DND-41 (cell line): ENCODE measurements at regions not wholly inside any gene's neighbourhood (a gene's known extent, or its start where the extent isn't known, plus 50 kb on each side); places are given as distances from the start of the nearest gene placed in this dataset.
"Not testable (repeated sequence)": the region's sequence is repeated elsewhere in the genome, so short reads cannot be mapped to it uniquely, and the experiment has no call there.

ENCODE experiments used
- ATAC-seq: fragments of 200-7000 bp; cut with Tn5 transposase; 3 replicates; pipeline ENCODE4 v1.9.1; 2021; ENCODE audit warnings: low read depth; ENCODE audit not compliant: insufficient read depth
- DNase-seq: peaks from one replicate; pipeline ENCODE4 v3.0.0-alpha.2; 2020
- H2AFZ ChIP-seq: 2 replicates; pipeline ENCODE4 v1.6.0; 2012; ENCODE audit warnings: low read depth, low read length
- H3K27ac ChIP-seq: 2 replicates; pipeline ENCODE4 v1.5.1; 2012; ENCODE audit warnings: low read length, inconsistent platforms
- H3K27me3 ChIP-seq: fragments of 200-600 bp; sonication (generic); 2 replicates; pipeline ENCODE4 v1.6.0; 2012; ENCODE audit warnings: low read length, mild to moderate bottlenecking, inconsistent platforms; ENCODE audit not compliant: insufficient read depth, poor library complexity
- H3K36me3 ChIP-seq: 2 replicates; pipeline ENCODE4 v1.5.1; 2012; ENCODE audit warnings: low read length, inconsistent platforms; ENCODE audit not compliant: insufficient read depth
- H3K4me1 ChIP-seq: 2 replicates; pipeline ENCODE4 v1.5.1; 2012; ENCODE audit warnings: mild to moderate bottlenecking, low read length; ENCODE audit not compliant: insufficient read depth
- H3K4me2 ChIP-seq: 2 replicates; pipeline ENCODE4 v1.6.0; 2012; ENCODE audit warnings: mild to moderate bottlenecking, moderate library complexity, low read length, inconsistent platforms; ENCODE audit not compliant: insufficient read depth
- H3K4me3 ChIP-seq, 2 experiments: fragments of 200-600 bp in 1 of 2; shearing (Covaris generic) in 1 of 2; 2 replicates each; pipeline ENCODE4 v1.5.1; 2012 to 2016; ENCODE audit warnings: inconsistent platforms in 2 of 2, low read length in 2 of 2, mild to moderate bottlenecking in 2 of 2, low read depth in 1 of 2, moderate library complexity in 1 of 2
- H3K79me2 ChIP-seq: 2 replicates; pipeline ENCODE4 v1.6.0; 2012; ENCODE audit warnings: low read length, inconsistent platforms; ENCODE audit not compliant: insufficient read depth
- H3K9ac ChIP-seq: 2 replicates; pipeline ENCODE4 v1.6.0; 2012; ENCODE audit warnings: low read depth, mild to moderate bottlenecking, inconsistent platforms, low read length, moderate library complexity
- H3K9me3 ChIP-seq: 2 replicates; pipeline ENCODE4 v1.5.1; 2012; ENCODE audit warnings: low read length, moderate library complexity, mild to moderate bottlenecking, inconsistent platforms; ENCODE audit not compliant: insufficient read depth, severe bottlenecking
- H4K20me1 ChIP-seq: 2 replicates; pipeline ENCODE4 v1.6.0; 2012; ENCODE audit warnings: low read length; ENCODE audit not compliant: insufficient read depth
- EZH2 ChIP-seq: IDR thresholded peaks from 3 replicates; pipeline ENCODE4 v1.6.1; 2012; ENCODE audit warnings: borderline replicate concordance, low read depth, mild to moderate bottlenecking, moderate library complexity, low read length, inconsistent platforms; ENCODE audit not compliant: severe bottlenecking
- TF ChIP-seq, protein P1 (sequence below): IDR thresholded peaks from 2 replicates; pipeline ENCODE4 v1.5.1; 2012; ENCODE audit warnings: borderline replicate concordance, low read length, moderate library complexity, mild to moderate bottlenecking; ENCODE audit not compliant: poor library complexity, severe bottlenecking; ENCODE audit errors: extremely low read depth

GRCh38 chr10:64345856-64346255 is 824.7 kb downstream of the REEP3 start:
- TF ChIP-seq, protein P1, sequence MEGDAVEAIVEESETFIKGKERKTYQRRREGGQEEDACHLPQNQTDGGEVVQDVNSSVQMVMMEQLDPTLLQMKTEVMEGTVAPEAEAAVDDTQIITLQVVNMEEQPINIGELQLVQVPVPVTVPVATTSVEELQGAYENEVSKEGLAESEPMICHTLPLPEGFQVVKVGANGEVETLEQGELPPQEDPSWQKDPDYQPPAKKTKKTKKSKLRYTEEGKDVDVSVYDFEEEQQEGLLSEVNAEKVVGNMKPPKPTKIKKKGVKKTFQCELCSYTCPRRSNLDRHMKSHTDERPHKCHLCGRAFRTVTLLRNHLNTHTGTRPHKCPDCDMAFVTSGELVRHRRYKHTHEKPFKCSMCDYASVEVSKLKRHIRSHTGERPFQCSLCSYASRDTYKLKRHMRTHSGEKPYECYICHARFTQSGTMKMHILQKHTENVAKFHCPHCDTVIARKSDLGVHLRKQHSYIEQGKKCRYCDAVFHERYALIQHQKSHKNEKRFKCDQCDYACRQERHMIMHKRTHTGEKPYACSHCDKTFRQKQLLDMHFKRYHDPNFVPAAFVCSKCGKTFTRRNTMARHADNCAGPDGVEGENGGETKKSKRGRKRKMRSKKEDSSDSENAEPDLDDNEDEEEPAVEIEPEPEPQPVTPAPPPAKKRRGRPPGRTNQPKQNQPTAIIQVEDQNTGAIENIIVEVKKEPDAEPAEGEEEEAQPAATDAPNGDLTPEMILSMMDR, result no peak
- TF ChIP-seq EZH2, result no peak
- no peaks in the 10 kb centered on the region for H4K20me1 ChIP-seq
- no peak overlapping the region for H3K9ac ChIP-seq
- no peaks in the 10 kb centered on the region for H3K27me3 ChIP-seq
- H3K27ac ChIP-seq, result no peak overlapping the region
- H3K4me2 ChIP-seq, result no peak overlapping the region
- H3K9me3 ChIP-seq, result no peaks in the 10 kb centered on the region
- no peak overlapping the region for H2AFZ ChIP-seq
- no peaks in the 10 kb centered on the region for H3K36me3 ChIP-seq
- no peak overlapping the region for H3K4me3 ChIP-seq
- no peaks in the 10 kb centered on the region for H3K4me1 ChIP-seq
- DNase-seq (no peak), ATAC-seq (no peak)
- no peaks in the 10 kb centered on the region for H3K79me2 ChIP-seq

GRCh38 chr10:64346389-64346788 is 825.2 kb downstream of the REEP3 start:
- Histone ChIP-seq H3K4me1 (no peaks in the 10 kb centered on the region), H3K4me2 (no peak overlapping the region), H3K9ac (no peak overlapping the region), H3K27ac (no peak overlapping the region), H3K9me3 (no peaks in the 10 kb centered on the region), H3K27me3 (no peaks in the 10 kb centered on the region), H3K4me3 (no peak overlapping the region), H3K79me2 (no peaks in the 10 kb centered on the region), H4K20me1 (no peaks in the 10 kb centered on the region), H3K36me3 (no peaks in the 10 kb centered on the region), H2AFZ (no peak overlapping the region)
- no peak for TF ChIP-seq EZH2
- TF ChIP-seq, protein P1, result no peak
- ATAC-seq (no peak), DNase-seq (no peak)

DNA sequence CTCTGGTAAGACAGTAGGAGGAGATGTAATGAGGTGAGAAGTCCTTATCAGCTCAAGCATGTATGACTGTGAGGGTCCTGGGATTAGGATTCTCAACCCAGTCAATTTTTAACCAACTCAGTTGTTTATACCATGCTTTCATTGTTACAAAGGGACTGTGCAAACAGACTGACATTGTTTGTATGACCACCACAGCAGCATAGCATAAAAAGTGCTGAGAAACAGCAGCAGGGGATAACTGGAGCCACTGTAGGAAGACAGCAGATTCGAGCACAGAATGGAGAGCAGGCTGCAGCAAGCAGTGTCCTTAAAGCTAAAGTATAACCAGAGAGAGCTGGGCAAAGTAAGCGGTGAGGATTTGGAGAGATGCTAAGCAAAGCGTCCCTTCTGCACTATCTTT is 829.5 kb downstream of the REEP3 start:
- H3K9me3 ChIP-seq, result no peaks in the 10 kb centered on the region
- no peak overlapping the region for H2AFZ ChIP-seq
- H3K4me2 ChIP-seq, result no peak overlapping the region
- no peaks in the 10 kb centered on the region for H3K4me1 ChIP-seq
- no peak for TF ChIP-seq EZH2
- TF ChIP-seq, protein P1, result no peak
- no peaks in the 10 kb centered on the region for H3K27me3 ChIP-seq
- H3K27ac ChIP-seq, result no peak overlapping the region
- H4K20me1 ChIP-seq, result no peaks in the 10 kb centered on the region
- no peaks in the 10 kb centered on the region for H3K79me2 ChIP-seq
- H3K9ac ChIP-seq, result no peak overlapping the region
- no peak for ATAC-seq
- no peak overlapping the region for H3K4me3 ChIP-seq
- H3K36me3 ChIP-seq, result no peaks in the 10 kb centered on the region
- DNase-seq, result no peak

GRCh38 chr10:64358907-64359306 is 837.7 kb downstream of the REEP3 start:
- no peaks in the 10 kb centered on the region for H3K79me2 ChIP-seq
- no peaks in the 10 kb centered on the region for H4K20me1 ChIP-seq
- H3K4me2 ChIP-seq, result no peak overlapping the region
- ATAC-seq (no peak), DNase-seq (no peak)
- TF ChIP-seq, protein P1, result no peak
- no peaks in the 10 kb centered on the region for H3K9me3 ChIP-seq
- no peak overlapping the region for H2AFZ ChIP-seq
- no peak overlapping the region for H3K9ac ChIP-seq
- H3K4me1 ChIP-seq, result no peaks in the 10 kb centered on the region
- H3K36me3 ChIP-seq, result no peaks in the 10 kb centered on the region
- H3K27ac ChIP-seq, result no peak overlapping the region
- H3K4me3 ChIP-seq, result no peak overlapping the region
- H3K27me3 ChIP-seq, result no peaks in the 10 kb centered on the region

DNA sequence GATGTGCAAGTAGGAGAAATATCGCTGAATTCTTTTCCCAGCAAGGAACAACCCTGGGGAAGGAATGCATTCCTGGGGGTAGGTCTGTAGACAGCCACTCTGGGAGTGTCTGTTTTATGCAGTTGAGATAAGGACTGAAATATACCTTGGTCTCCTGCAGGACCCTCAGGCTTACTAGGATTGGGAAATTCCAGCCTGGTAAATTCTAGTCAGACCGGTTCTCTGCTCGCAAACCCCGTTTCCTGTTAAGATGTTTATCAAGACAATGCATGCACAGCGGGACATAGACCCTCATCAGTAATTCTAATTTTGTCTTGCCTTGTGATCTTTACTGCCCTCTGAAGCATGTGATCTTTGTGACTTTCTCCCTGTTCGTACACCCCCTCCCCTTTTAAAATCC is 839.0 kb downstream of the REEP3 start:
- not testable (repeated sequence) for H3K36me3 ChIP-seq, H3K9ac ChIP-seq, H3K79me2 ChIP-seq, DNase-seq, H3K4me3 ChIP-seq, H3K4me1 ChIP-seq, H4K20me1 ChIP-seq, H3K4me2 ChIP-seq, H3K27ac ChIP-seq, H2AFZ ChIP-seq, H3K9me3 ChIP-seq, ATAC-seq, H3K27me3 ChIP-seq
